ENCODE measurements at regions not wholly inside any gene's neighbourhood (a gene's known extent, or its start where the extent isn't known, plus 50 kb on each side); places are given as distances from the start of the nearest gene placed in this dataset.

GRCh38 chr12:118773956-118774723, 207.2 kb upstream of the SRRM4 start:
- WGBS, 2 donors, result 7 to 10% methylated on average over 34 to 43 of the region's 43 CpGs
- Histone ChIP-seq H3K27ac (no peak overlapping the region), H3K27me3 (no peaks in the 10 kb centered on the region), H3K4me3 (no peak overlapping the region), H3K36me3 (no peaks in the 10 kb centered on the region), H3K9me3 (no peaks in the 10 kb centered on the region), H3K4me1 (no peaks in the 10 kb centered on the region)
- ATAC-seq (ENCODE audit: low FRiP score in 2 of 2), result no peak
- peak in 1 of 2 donors; percentile 56 for DNase-seq
- TF ChIP-seq CTCF (IDR thresholded peaks at IDR 0.05), result no peak
- TF ChIP-seq POLR2A (IDR thresholded peaks at IDR 0.05), result no peak
- TF ChIP-seq EP300 (IDR thresholded peaks at IDR 0.05), result no peak
- TF ChIP-seq POLR2AphosphoS5 (IDR thresholded peaks at IDR 0.05), result no peak

GRCh38 chr12:118777504-118777903, 203.8 kb upstream of the SRRM4 start:
- H3K9me3 ChIP-seq, result no peaks in the 10 kb centered on the region
- H3K36me3 ChIP-seq, result no peaks in the 10 kb centered on the region
- no peak for TF ChIP-seq CTCF (IDR thresholded peaks at IDR 0.05)
- no peak for TF ChIP-seq POLR2AphosphoS5 (IDR thresholded peaks at IDR 0.05)
- TF ChIP-seq POLR2A (IDR thresholded peaks at IDR 0.05), result no peak
- no peak for TF ChIP-seq EP300 (IDR thresholded peaks at IDR 0.05)
- H3K27ac ChIP-seq, result no peak overlapping the region
- 74 to 78% methylated on average over 3 of the region's 3 CpGs for WGBS, 2 donors
- no peaks in the 10 kb centered on the region for H3K4me1 ChIP-seq
- ATAC-seq (ENCODE audit: low FRiP score in 2 of 2) (no peak), DNase-seq (no peak)
- no peak overlapping the region for H3K4me3 ChIP-seq
- H3K27me3 ChIP-seq, result no peaks in the 10 kb centered on the region

GRCh38 chr12:118778077-118778476, 203.3 kb upstream of the SRRM4 start:
- no peak for DNase-seq
- WGBS, 2 donors, result 66 to 68% methylated on average over 2 of the region's 2 CpGs
- no peak for TF ChIP-seq CTCF (IDR thresholded peaks at IDR 0.05)
- TF ChIP-seq POLR2AphosphoS5 (IDR thresholded peaks at IDR 0.05), result no peak
- no peak for TF ChIP-seq POLR2A (IDR thresholded peaks at IDR 0.05)
- no peak for TF ChIP-seq EP300 (IDR thresholded peaks at IDR 0.05)
- no peak overlapping the region for H3K4me3 ChIP-seq
- no peaks in the 10 kb centered on the region for H3K4me1 ChIP-seq
- no peaks in the 10 kb centered on the region for H3K36me3 ChIP-seq
- H3K27ac ChIP-seq, result no peak overlapping the region
- no peaks in the 10 kb centered on the region for H3K9me3 ChIP-seq
- no peaks in the 10 kb centered on the region for H3K27me3 ChIP-seq
- ATAC-seq (ENCODE audit: low FRiP score in 2 of 2), result no peak

GRCh38 chr12:118780939-118781338, 200.4 kb upstream of the SRRM4 start:
- no peak for DNase-seq
- TF ChIP-seq EP300 (IDR thresholded peaks at IDR 0.05) (no peak), POLR2A (IDR thresholded peaks at IDR 0.05) (no peak), POLR2AphosphoS5 (IDR thresholded peaks at IDR 0.05) (no peak), CTCF (IDR thresholded peaks at IDR 0.05) (no peak)
- H3K4me1 ChIP-seq, result no peaks in the 10 kb centered on the region
- no peaks in the 10 kb centered on the region for H3K27me3 ChIP-seq
- no peaks in the 10 kb centered on the region for H3K9me3 ChIP-seq
- H3K27ac ChIP-seq, result no peak overlapping the region
- WGBS, 2 donors, result 26 to 37% methylated on average over 7 of the region's 7 CpGs
- H3K36me3 ChIP-seq, result no peaks in the 10 kb centered on the region
- ATAC-seq (ENCODE audit: low FRiP score in 2 of 2), result no peak
- H3K4me3 ChIP-seq, result no peak overlapping the region

- WGBS, 2 donors, result 61 to 67% methylated on average over 3 of the region's 3 CpGs
- Histone ChIP-seq H3K36me3 (no peaks in the 10 kb centered on the region), H3K27me3 (no peaks in the 10 kb centered on the region), H3K4me1 (no peaks in the 10 kb centered on the region), H3K27ac (no peak overlapping the region), H3K9me3 (no peaks in the 10 kb centered on the region), H3K4me3 (no peak overlapping the region)
- no peak for ATAC-seq (ENCODE audit: low FRiP score in 2 of 2)
- no peak for DNase-seq
- TF ChIP-seq POLR2A (IDR thresholded peaks at IDR 0.05) (no peak), EP300 (IDR thresholded peaks at IDR 0.05) (no peak)
Measured at GRCh38 chr12:118781692-118782091, 199.6 kb upstream of the SRRM4 start.
